Liver (tissue), 8 donors: ENCODE measurements at regions not wholly inside any gene's neighbourhood (a gene's known extent, or its start where the extent isn't known, plus 50 kb on each side); places are given as distances from the start of the nearest gene placed in this dataset.

Experiments
- DNase-seq: peaks from one replicate; pipeline ENCODE4 v3.0.0-alpha.2; 2017; ENCODE audit warnings: low spot score
- H3K27ac ChIP-seq, 2 donors: one replicate each; pipeline ENCODE4 v1.7.0; 2013; ENCODE audit warnings: inconsistent platforms in 2 of 2, low read length in 2 of 2, control low read depth in 1 of 2, low read depth in 1 of 2, mild to moderate bottlenecking in 1 of 2
- H3K27me3 ChIP-seq, 4 donors: one replicate each; pipeline versions ENCODE4 v1.6.1 to v1.7.0; 2013; ENCODE audit warnings: low read length in 3 of 4, inconsistent platforms in 1 of 4, mild to moderate bottlenecking in 1 of 4, moderate library complexity in 1 of 4; ENCODE audit not compliant: control insufficient read depth in 4 of 4, insufficient read depth in 4 of 4
- H3K36me3 ChIP-seq, 4 donors: one replicate each; pipeline versions ENCODE4 v1.6.1 to v1.7.0; 2013; ENCODE audit warnings: low read length in 3 of 4, mild to moderate bottlenecking in 3 of 4, low read depth in 1 of 4, moderate library complexity in 1 of 4; ENCODE audit not compliant: control insufficient read depth in 4 of 4, insufficient read depth in 3 of 4
- H3K4me1 ChIP-seq, 4 donors: one replicate each; pipeline versions ENCODE4 v1.6.1 to v1.7.0; 2013; ENCODE audit warnings: low read length in 3 of 4, mild to moderate bottlenecking in 3 of 4, moderate library complexity in 1 of 4; ENCODE audit not compliant: control insufficient read depth in 4 of 4, insufficient read depth in 4 of 4
- H3K4me3 ChIP-seq, 3 donors: one replicate each; pipeline versions ENCODE4 v1.6.1 to v1.7.0; 2013; ENCODE audit warnings: low read length in 3 of 3, control low read depth in 1 of 3, low read depth in 1 of 3, mild to moderate bottlenecking in 1 of 3
- H3K9ac ChIP-seq, 2 donors: one replicate each; pipeline ENCODE4 v1.7.0; 2013; ENCODE audit warnings: low read length in 2 of 2, mild to moderate bottlenecking in 2 of 2, moderate library complexity in 2 of 2, control low read depth in 1 of 2, low read depth in 1 of 2
- H3K9me3 ChIP-seq, 4 donors: one replicate each; pipeline versions ENCODE4 v1.6.1 to v1.7.0; 2013; ENCODE audit warnings: low read length in 3 of 4; ENCODE audit not compliant: control insufficient read depth in 4 of 4
- ATF3 ChIP-seq: IDR thresholded peaks from 2 replicates; pipeline ENCODE4 v1.6.1; 2016; ENCODE audit warnings: antibody characterized with exemption
- CTCF ChIP-seq: fragments of 150-350 bp; IDR thresholded peaks from 2 replicates; pipeline ENCODE4 v1.5.1; 2017; ENCODE audit warnings: improper control_type of control experiment, low read depth, low read length; ENCODE audit not compliant: missing input control
- EGR1 ChIP-seq, 2 donors: IDR thresholded peaks; 2 replicates each; pipeline ENCODE4 v1.6.1; 2016 to 2018; ENCODE audit warnings: antibody characterized with exemption in 2 of 2, low read depth in 2 of 2
- FOXA2 ChIP-seq: IDR thresholded peaks from 2 replicates; pipeline ENCODE4 v1.6.1; 2016; ENCODE audit warnings: antibody characterized with exemption
- GABPA ChIP-seq, 2 donors: IDR thresholded peaks in 1 of 2; conservative IDR thresholded peaks in 1 of 2; 2 replicates each; pipeline ENCODE4 v1.6.1; 2016; ENCODE audit warnings: antibody characterized with exemption in 2 of 2, mild to moderate bottlenecking in 1 of 2, moderate library complexity in 1 of 2
- HNF4G ChIP-seq: IDR thresholded peaks from 2 replicates; pipeline ENCODE4 v1.6.1; 2016; ENCODE audit warnings: antibody characterized with exemption
- JUND ChIP-seq, 2 donors: IDR thresholded peaks; 2 replicates each; pipeline ENCODE4 v1.6.1; 2016; ENCODE audit warnings: antibody characterized with exemption in 2 of 2
- MAX ChIP-seq: IDR thresholded peaks from 2 replicates; pipeline ENCODE4 v1.6.1; 2016; ENCODE audit warnings: antibody characterized with exemption
- NR2F2 ChIP-seq: IDR thresholded peaks from 2 replicates; pipeline ENCODE4 v1.6.1; 2016; ENCODE audit warnings: antibody characterized with exemption
- RAD21 ChIP-seq, 2 donors: IDR thresholded peaks; 2 replicates each; pipeline ENCODE4 v1.6.1; 2016; ENCODE audit warnings: antibody characterized with exemption in 2 of 2, mild to moderate bottlenecking in 2 of 2
- REST ChIP-seq: IDR thresholded peaks from 2 replicates; pipeline ENCODE4 v1.6.1; 2016; ENCODE audit warnings: antibody characterized with exemption, mild to moderate bottlenecking
- SP1 ChIP-seq: IDR thresholded peaks from 2 replicates; pipeline ENCODE4 v1.6.1; 2018; ENCODE audit warnings: antibody characterized with exemption, mild to moderate bottlenecking
- TAF1 ChIP-seq: conservative IDR thresholded peaks from 2 replicates; pipeline ENCODE4 v1.6.1; 2016; ENCODE audit warnings: antibody characterized with exemption, mild to moderate bottlenecking
- YY1 ChIP-seq: IDR thresholded peaks from 2 replicates; pipeline ENCODE4 v1.6.1; 2016; ENCODE audit warnings: antibody characterized with exemption, mild to moderate bottlenecking
- ZBTB33 ChIP-seq: IDR thresholded peaks from 2 replicates; pipeline ENCODE4 v1.6.1; 2016; ENCODE audit warnings: antibody characterized with exemption
- WGBS: extraction: QIAGEN DNeasy Blood & Tissue Kit; methylation state at CpG from one replicate; pipeline ENCODE4 v1.1.7; 2013; 5-methylcytosine and 5-hydroxymethylcytosine counted together
- donor health status: healthy.
- donor health status: healthy.
- donor health status: healthy.
- donor health status: healthy.
- donor health status: healthy.

GRCh38 chr17:79531191-79532095 lies 79.4 kb downstream of the RBFOX3 start:
- no peak for DNase-seq
- Histone ChIP-seq H3K9me3 (no peaks in the 10 kb centered on the region), H3K4me1 (no peaks in the 10 kb centered on the region), H3K36me3 (no peaks in the 10 kb centered on the region), H3K27me3 (peaks cover 0 to 11% (median 3%) of the 10 kb centered on the region in 4 donors), H3K27ac (no peak overlapping the region), H3K4me3 (no peak overlapping the region), H3K9ac (no peak overlapping the region)
- no peak for TF ChIP-seq FOXA2
- no peak for TF ChIP-seq REST
- no peak for TF ChIP-seq ZBTB33
- TF ChIP-seq YY1 = no peak
- TF ChIP-seq CTCF = no peak
- no peak for TF ChIP-seq ATF3
- TF ChIP-seq EGR1 (IDR thresholded peaks at IDR 0.05; ENCODE audit: low read depth in 2 of 2) = no peak
- TF ChIP-seq SP1 = no peak
- TF ChIP-seq JUND (IDR thresholded peaks at IDR 0.05) = no peak
- TF ChIP-seq RAD21 (IDR thresholded peaks at IDR 0.05) = no peak
- no peak for TF ChIP-seq NR2F2
- TF ChIP-seq MAX = no peak
- TF ChIP-seq TAF1 = no peak
- TF ChIP-seq HNF4G = no peak
- no peak for TF ChIP-seq GABPA (IDR thresholded peaks at IDR 0.05 in 1 of 2, conservative IDR thresholded peaks at IDR 0.05 in 1 of 2)
- 77% methylated on average over 30 of the region's 30 CpGs for WGBS
